HG03045 (cell line): ENCODE measurements at regions not wholly inside any gene's neighbourhood (a gene's known extent, or its start where the extent isn't known, plus 50 kb on each side); places are given as distances from the start of the nearest gene placed in this dataset.

ENCODE experiments used
- ATAC-seq: cut with Tn5 transposase; IDR thresholded peaks from one replicate; pipeline ENCODE4 v1.9.1; 2021; ENCODE audit warnings: mild to moderate bottlenecking, moderate library complexity; ENCODE audit not compliant: unreplicated experiment

GRCh38 chr13:87872813-87873212 is 201.6 kb downstream of the SLITRK5 start:
- ATAC-seq, result no peak

- ATAC-seq, result no peak
Measured at GRCh38 chr13:87877477-87877876, 206.3 kb downstream of the SLITRK5 start.

GRCh38 chr13:87878706-87879105 is 207.5 kb downstream of the SLITRK5 start:
- ATAC-seq, result no peak

DNA sequence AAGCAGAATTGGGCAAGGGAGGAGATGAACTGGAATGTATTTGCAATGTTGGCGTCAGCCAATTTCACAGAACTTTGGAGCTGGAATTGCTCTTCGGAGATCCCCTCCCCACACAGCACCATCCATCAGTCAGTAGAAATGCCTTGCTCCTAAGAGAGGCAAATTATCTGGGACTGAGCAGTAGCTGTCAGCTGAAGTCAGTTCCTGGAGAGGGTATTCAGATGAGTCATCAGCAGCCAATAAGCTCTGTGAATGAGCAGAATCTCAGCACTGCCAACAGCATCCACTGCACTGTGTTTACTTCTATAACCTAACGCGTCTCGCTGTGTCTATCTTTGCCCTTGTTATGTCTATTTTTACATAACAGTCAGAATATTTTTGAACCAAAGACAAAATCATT is 213.7 kb downstream of the SLITRK5 start:
- ATAC-seq, result no peak

- no peak for ATAC-seq
Measured at GRCh38 chr13:87887459-87888123, 216.4 kb downstream of the SLITRK5 start.

DNA sequence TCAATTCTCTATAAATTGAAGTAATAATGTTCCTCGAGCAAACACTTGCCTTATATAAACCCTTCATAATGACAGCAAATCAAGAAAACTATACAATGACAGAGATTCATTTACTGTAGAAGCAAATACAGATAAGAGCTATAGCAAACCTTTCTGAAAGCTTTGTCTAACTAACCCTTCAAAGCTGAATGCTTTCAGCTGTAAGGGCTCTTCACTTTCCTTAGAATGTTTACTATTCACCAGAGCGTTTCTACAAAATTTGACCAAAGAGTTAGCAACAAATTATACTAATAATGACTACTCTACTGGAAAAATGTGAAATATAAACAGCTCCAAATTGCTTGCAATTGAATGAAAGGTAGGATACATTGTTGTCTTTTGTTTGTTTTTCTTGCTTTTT is 218.1 kb downstream of the SLITRK5 start:
- ATAC-seq, result no peak

- no peak for ATAC-seq
Measured at GRCh38 chr13:87893186-87893585, 222.0 kb downstream of the SLITRK5 start.

DNA sequence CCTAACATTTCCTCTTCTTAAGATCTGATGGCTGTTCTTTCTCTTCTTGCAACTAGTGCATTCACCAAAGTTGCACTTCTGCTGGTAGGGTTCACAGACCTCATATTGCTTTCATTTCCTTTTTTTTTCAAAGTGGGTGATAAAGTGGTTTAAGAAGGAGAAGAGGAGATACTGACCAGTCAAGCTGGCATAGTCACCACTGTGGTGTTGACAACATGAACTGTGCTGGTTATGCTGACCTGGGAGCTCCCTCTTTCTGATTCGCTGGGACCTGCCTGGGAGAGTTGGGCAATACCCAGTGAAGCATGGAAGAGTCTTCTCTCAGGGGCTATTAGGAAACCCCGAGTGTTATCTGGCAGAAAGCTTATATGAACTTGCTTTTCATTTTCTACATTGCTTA is 222.9 kb downstream of the SLITRK5 start:
- ATAC-seq, result no peak

- ATAC-seq, result no peak
Measured at GRCh38 chr13:87903553-87903952, 232.4 kb downstream of the SLITRK5 start.

- ATAC-seq, result no peak
Measured at GRCh38 chr13:87906411-87906810, 235.2 kb downstream of the SLITRK5 start.

- no peak for ATAC-seq
Measured at GRCh38 chr13:87907202-87907601, 236.0 kb downstream of the SLITRK5 start.

DNA sequence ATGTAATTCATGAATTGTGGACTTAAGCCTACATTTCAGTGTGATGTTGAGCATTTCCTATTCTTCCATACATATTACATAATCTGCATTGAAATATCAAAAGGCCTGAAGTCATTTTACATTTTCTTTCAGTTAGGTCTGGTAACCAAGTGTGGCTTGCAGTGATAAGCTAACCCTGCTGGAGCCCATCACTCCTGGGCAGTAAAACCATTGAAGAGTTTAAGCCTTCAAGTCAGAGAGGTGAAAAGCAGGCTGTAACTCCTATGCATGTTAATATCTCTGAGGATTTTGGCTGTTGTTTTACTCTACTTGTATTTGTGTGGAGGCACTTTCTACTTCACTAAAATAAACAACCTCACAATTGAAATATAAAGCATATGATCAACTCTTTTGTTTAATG is 248.8 kb downstream of the SLITRK5 start:
- ATAC-seq, result no peak

- ATAC-seq, result no peak
Measured at GRCh38 chr13:87923753-87924152, 252.6 kb downstream of the SLITRK5 start.

GRCh38 chr13:87925006-87925405 is 253.8 kb downstream of the SLITRK5 start:
- no peak for ATAC-seq

GRCh38 chr13:87940776-87941175 is 269.6 kb downstream of the SLITRK5 start:
- no peak for ATAC-seq

GRCh38 chr13:87941226-87941625 is 270.1 kb downstream of the SLITRK5 start:
- ATAC-seq, result no peak

- no peak for ATAC-seq
Measured at GRCh38 chr13:87942205-87942604, 271.0 kb downstream of the SLITRK5 start.

- ATAC-seq, result no peak
Measured at GRCh38 chr13:87944038-87944437, 272.9 kb downstream of the SLITRK5 start.

DNA sequence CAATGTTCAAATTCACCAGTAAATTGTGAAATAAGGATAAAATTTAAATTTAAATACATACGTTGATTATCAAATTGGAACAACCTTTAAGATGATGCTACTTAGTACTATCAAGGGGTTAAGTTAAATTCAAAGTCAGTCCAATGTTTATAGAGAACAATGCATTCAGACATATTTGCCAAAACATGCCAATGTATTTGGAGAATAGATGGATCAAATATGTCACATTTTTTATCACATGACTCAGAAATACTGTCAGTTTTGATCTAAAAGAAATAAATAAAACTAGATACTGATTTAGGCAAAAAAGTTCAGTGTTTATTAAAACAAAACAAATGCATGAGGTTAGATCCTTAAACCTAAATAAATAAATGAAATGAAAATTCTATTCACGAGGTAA is 281.2 kb downstream of the SLITRK5 start:
- no peak for ATAC-seq

GRCh38 chr13:87953381-87953780 is 282.2 kb downstream of the SLITRK5 start:
- no peak for ATAC-seq

DNA sequence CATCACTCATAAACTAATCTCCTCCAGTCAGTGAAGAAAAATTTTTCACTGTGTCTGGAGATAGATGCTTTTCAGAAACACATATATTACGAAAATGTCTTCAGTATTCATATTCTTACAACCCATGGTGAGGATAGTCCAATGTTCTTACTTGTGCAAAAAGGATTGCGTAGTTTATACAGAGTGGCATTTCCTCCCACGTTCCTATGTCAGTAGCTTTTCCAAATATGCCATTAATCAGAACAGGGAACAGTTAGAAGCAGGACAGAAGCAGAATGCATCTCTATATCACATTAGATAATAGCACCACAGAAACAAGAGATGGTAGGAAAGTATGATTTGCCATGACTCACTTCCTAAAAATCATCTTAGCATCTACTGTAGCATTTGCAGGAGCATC is 282.9 kb downstream of the SLITRK5 start:
- ATAC-seq, result no peak

GRCh38 chr13:87961546-87961945 is 290.4 kb downstream of the SLITRK5 start:
- no peak for ATAC-seq

GRCh38 chr13:87972568-87972967 is 301.4 kb downstream of the SLITRK5 start:
- ATAC-seq, result no peak
